Activated naive CD8-positive, alpha-beta T cell treated with anti-CD3 and anti-CD28 coated beads, Interleukin-2, amount 10 ng/mL, durations not matched to agents 7 days and 5 days (primary cell): ENCODE measurements at regions not wholly inside any gene's neighbourhood (a gene's known extent, or its start where the extent isn't known, plus 50 kb on each side); places are given as distances from the start of the nearest gene placed in this dataset.

Experiments
- ATAC-seq: fragments of 150-1000 bp; cut with Tn5 transposase; one replicate; pipeline ENCODE4 v1.10.0; 2021; ENCODE audit warnings: low read depth, moderate library complexity
- POLR2A ChIA-PET: fragments of 350-600 bp; sonication (Branson Sonifier 250); formaldehyde crosslinking; loops from one replicate; lab custom pipeline; 2021; ENCODE audit warnings: antibody characterized with exemption; lab: Charles Lee
- DNase-seq: peaks from one replicate; pipeline ENCODE4 v3.0.0; 2021
- H3K27ac Mint-ChIP-seq: one replicate; pipeline ENCODE4 v1.8.0; 2022; ENCODE audit warnings: mild to moderate bottlenecking, mixed read lengths
- H3K27me3 Mint-ChIP-seq: one replicate; pipeline ENCODE4 v1.8.0; 2022; ENCODE audit warnings: mild to moderate bottlenecking, moderate library complexity, mixed read lengths
- H3K36me3 Mint-ChIP-seq: one replicate; pipeline ENCODE4 v1.8.0; 2021; ENCODE audit warnings: mild to moderate bottlenecking, mixed read lengths
- H3K4me1 Mint-ChIP-seq: one replicate; pipeline ENCODE4 v1.8.0; 2021; ENCODE audit warnings: mixed read lengths
- H3K4me3 Mint-ChIP-seq: one replicate; pipeline ENCODE4 v1.8.0; 2022; ENCODE audit warnings: mild to moderate bottlenecking, moderate library complexity, mixed read lengths
- H3K9me3 Mint-ChIP-seq: one replicate; pipeline ENCODE4 v1.8.0; 2021; ENCODE audit warnings: mixed read lengths

GRCh38 chr4:11931266-11931820 is 502.6 kb upstream of the HS3ST1 start:
- H3K4me1 Mint-ChIP-seq = no peaks in the 10 kb centered on the region

GRCh38 chr4:11929080-11929479 is 500.4 kb upstream of the HS3ST1 start:
- H3K27me3 Mint-ChIP-seq = no peaks in the 10 kb centered on the region
- no peaks in the 10 kb centered on the region for H3K36me3 Mint-ChIP-seq
- DNase-seq (no peak), ATAC-seq (no peak)
- no peak overlapping the region for H3K27ac Mint-ChIP-seq
- H3K4me1 Mint-ChIP-seq = no peaks in the 10 kb centered on the region
- H3K9me3 Mint-ChIP-seq = peaks cover 2% of the 10 kb centered on the region
- no peak overlapping the region for H3K4me3 Mint-ChIP-seq
- POLR2A ChIA-PET = no interaction called here

More at GRCh38 chr4:11931266-11931820, 502.6 kb upstream of the HS3ST1 start:
- Mint-ChIP-seq H3K27ac (no peak overlapping the region), H3K9me3 (peaks cover 5% of the 10 kb centered on the region), H3K4me3 (no peak overlapping the region), H3K36me3 (no peaks in the 10 kb centered on the region), H3K27me3 (no peaks in the 10 kb centered on the region)
- ATAC-seq (no peak), DNase-seq (no peak)
- POLR2A ChIA-PET = no interaction called here

GRCh38 chr4:11919316-11919715 is 490.6 kb upstream of the HS3ST1 start:
- Mint-ChIP-seq H3K4me3 (no peak overlapping the region), H3K9me3 (no peaks in the 10 kb centered on the region), H3K4me1 (no peaks in the 10 kb centered on the region), H3K27ac (no peak overlapping the region), H3K27me3 (no peaks in the 10 kb centered on the region), H3K36me3 (no peaks in the 10 kb centered on the region)
- ATAC-seq = no peak
- no peak for DNase-seq
- POLR2A ChIA-PET = no interaction called here

GRCh38 chr4:11914406-11914805 is 485.7 kb upstream of the HS3ST1 start:
- Mint-ChIP-seq H3K36me3 (no peaks in the 10 kb centered on the region), H3K27ac (no peak overlapping the region), H3K4me1 (no peaks in the 10 kb centered on the region), H3K9me3 (no peaks in the 10 kb centered on the region), H3K27me3 (no peaks in the 10 kb centered on the region), H3K4me3 (no peak overlapping the region)
- POLR2A ChIA-PET = no interaction called here
- no peak for DNase-seq
- ATAC-seq = no peak

- Mint-ChIP-seq H3K9me3 (no peaks in the 10 kb centered on the region), H3K4me3 (no peak overlapping the region), H3K27me3 (no peaks in the 10 kb centered on the region), H3K4me1 (no peaks in the 10 kb centered on the region), H3K27ac (no peak overlapping the region), H3K36me3 (no peaks in the 10 kb centered on the region)
- POLR2A ChIA-PET = no interaction called here
- ATAC-seq (no peak), DNase-seq (no peak)
Observed at GRCh38 chr4:11912886-11913285, 484.2 kb upstream of the HS3ST1 start.

- H3K4me1 Mint-ChIP-seq = no peaks in the 10 kb centered on the region
- no peaks in the 10 kb centered on the region for H3K9me3 Mint-ChIP-seq
- H3K4me3 Mint-ChIP-seq = no peak overlapping the region
- DNase-seq (no peak), ATAC-seq (no peak)
- H3K36me3 Mint-ChIP-seq = no peaks in the 10 kb centered on the region
- POLR2A ChIA-PET = no interaction called here
- no peak overlapping the region for H3K27ac Mint-ChIP-seq
- no peaks in the 10 kb centered on the region for H3K27me3 Mint-ChIP-seq
Observed at GRCh38 chr4:11910812-11911211, 482.1 kb upstream of the HS3ST1 start.

GRCh38 chr4:11908712-11909111 is 480.0 kb upstream of the HS3ST1 start:
- H3K9me3 Mint-ChIP-seq = no peaks in the 10 kb centered on the region
- no peaks in the 10 kb centered on the region for H3K27me3 Mint-ChIP-seq
- H3K4me1 Mint-ChIP-seq = no peaks in the 10 kb centered on the region
- no peak overlapping the region for H3K4me3 Mint-ChIP-seq
- no peak for ATAC-seq
- POLR2A ChIA-PET = no interaction called here
- no peak for DNase-seq
- no peak overlapping the region for H3K27ac Mint-ChIP-seq
- no peaks in the 10 kb centered on the region for H3K36me3 Mint-ChIP-seq

GRCh38 chr4:11908205-11908604 is 479.5 kb upstream of the HS3ST1 start:
- POLR2A ChIA-PET = no interaction called here
- H3K27me3 Mint-ChIP-seq = no peaks in the 10 kb centered on the region

GRCh38 chr4:11904846-11905739 is 476.4 kb upstream of the HS3ST1 start:
- DNase-seq = no peak
- Mint-ChIP-seq H3K27ac (no peak overlapping the region), H3K27me3 (no peaks in the 10 kb centered on the region), H3K36me3 (no peaks in the 10 kb centered on the region), H3K4me3 (no peak overlapping the region), H3K9me3 (no peaks in the 10 kb centered on the region), H3K4me1 (no peaks in the 10 kb centered on the region)
- ATAC-seq = no peak
- POLR2A ChIA-PET = no interaction called here

More at GRCh38 chr4:11908205-11908604, 479.5 kb upstream of the HS3ST1 start:
- no peaks in the 10 kb centered on the region for H3K36me3 Mint-ChIP-seq
- no peaks in the 10 kb centered on the region for H3K9me3 Mint-ChIP-seq
- H3K4me1 Mint-ChIP-seq = no peaks in the 10 kb centered on the region
- ATAC-seq (no peak), DNase-seq (no peak)
- H3K27ac Mint-ChIP-seq = no peak overlapping the region
- no peak overlapping the region for H3K4me3 Mint-ChIP-seq

GRCh38 chr4:11904117-11904535 is 475.4 kb upstream of the HS3ST1 start:
- H3K4me3 Mint-ChIP-seq = no peak overlapping the region
- no peaks in the 10 kb centered on the region for H3K4me1 Mint-ChIP-seq
- no peaks in the 10 kb centered on the region for H3K9me3 Mint-ChIP-seq
- no peaks in the 10 kb centered on the region for H3K27me3 Mint-ChIP-seq
- ATAC-seq = no peak
- POLR2A ChIA-PET = no interaction called here
- no peak overlapping the region for H3K27ac Mint-ChIP-seq
- no peak for DNase-seq
- H3K36me3 Mint-ChIP-seq = no peaks in the 10 kb centered on the region

GRCh38 chr4:11901089-11901488 is 472.4 kb upstream of the HS3ST1 start:
- no peak for DNase-seq
- H3K27me3 Mint-ChIP-seq = no peaks in the 10 kb centered on the region
- POLR2A ChIA-PET = no interaction called here
- H3K36me3 Mint-ChIP-seq = no peaks in the 10 kb centered on the region
- no peak overlapping the region for H3K27ac Mint-ChIP-seq
- ATAC-seq = no peak
- no peaks in the 10 kb centered on the region for H3K4me1 Mint-ChIP-seq
- H3K4me3 Mint-ChIP-seq = no peak overlapping the region
- H3K9me3 Mint-ChIP-seq = no peaks in the 10 kb centered on the region

GRCh38 chr4:11900359-11900758 is 471.7 kb upstream of the HS3ST1 start:
- H3K27me3 Mint-ChIP-seq = no peaks in the 10 kb centered on the region
- DNase-seq (no peak), ATAC-seq (no peak)
- no peak overlapping the region for H3K4me3 Mint-ChIP-seq
- H3K9me3 Mint-ChIP-seq = no peaks in the 10 kb centered on the region
- POLR2A ChIA-PET = no interaction called here
- no peaks in the 10 kb centered on the region for H3K4me1 Mint-ChIP-seq
- H3K27ac Mint-ChIP-seq = no peak overlapping the region
- H3K36me3 Mint-ChIP-seq = no peaks in the 10 kb centered on the region

GRCh38 chr4:11898796-11899195 is 470.1 kb upstream of the HS3ST1 start:
- DNase-seq (no peak), ATAC-seq (no peak)
- POLR2A ChIA-PET = no interaction called here
- no peak overlapping the region for H3K27ac Mint-ChIP-seq
- H3K9me3 Mint-ChIP-seq = no peaks in the 10 kb centered on the region
- H3K36me3 Mint-ChIP-seq = no peaks in the 10 kb centered on the region
- no peak overlapping the region for H3K4me3 Mint-ChIP-seq
- no peaks in the 10 kb centered on the region for H3K4me1 Mint-ChIP-seq
- H3K27me3 Mint-ChIP-seq = no peaks in the 10 kb centered on the region

- H3K36me3 Mint-ChIP-seq = no peaks in the 10 kb centered on the region
- no peak overlapping the region for H3K4me3 Mint-ChIP-seq
- POLR2A ChIA-PET = no interaction called here
- H3K27ac Mint-ChIP-seq = no peak overlapping the region
- no peak for ATAC-seq
- H3K4me1 Mint-ChIP-seq = no peaks in the 10 kb centered on the region
- no peaks in the 10 kb centered on the region for H3K27me3 Mint-ChIP-seq
- no peak for DNase-seq
- no peaks in the 10 kb centered on the region for H3K9me3 Mint-ChIP-seq
Observed at GRCh38 chr4:11895766-11896165, 467.1 kb upstream of the HS3ST1 start.
